ENCODE measurements at regions not wholly inside any gene's neighbourhood (a gene's known extent, or its start where the extent isn't known, plus 50 kb on each side); places are given as distances from the start of the nearest gene placed in this dataset.

GRCh38 chr14:53514197-53514596 is 361.1 kb upstream of the DDHD1 start:
- Mint-ChIP-seq H3K9me3 (no peaks in the 10 kb centered on the region), H3K4me1 (peaks cover 2% of the 10 kb centered on the region), H3K4me3 (no peak overlapping the region), H3K27ac (no peak overlapping the region), H3K27me3 (no peaks in the 10 kb centered on the region), H3K36me3 (ENCODE audit: low read depth) (no peaks in the 10 kb centered on the region)
- intact Hi-C loops (cut with micrococcal nuclease), result no loop called here
- no peak for DNase-seq

GRCh38 chr14:53510281-53510912 is 357.3 kb upstream of the DDHD1 start:
- H3K4me3 Mint-ChIP-seq, result no peak overlapping the region
- intact Hi-C loops (cut with micrococcal nuclease), result no loop called here
- no peaks in the 10 kb centered on the region for H3K27me3 Mint-ChIP-seq
- no peak for DNase-seq
- peaks cover 4% of the 10 kb centered on the region for H3K9me3 Mint-ChIP-seq
- no peak overlapping the region for H3K27ac Mint-ChIP-seq
- H3K36me3 Mint-ChIP-seq (ENCODE audit: low read depth), result no peaks in the 10 kb centered on the region
- H3K4me1 Mint-ChIP-seq, result no peaks in the 10 kb centered on the region

GRCh38 chr14:53509276-53510244 is 356.4 kb upstream of the DDHD1 start:
- no peak overlapping the region for H3K27ac Mint-ChIP-seq
- no peak overlapping the region for H3K4me3 Mint-ChIP-seq
- H3K27me3 Mint-ChIP-seq, result no peaks in the 10 kb centered on the region
- no peaks in the 10 kb centered on the region for H3K4me1 Mint-ChIP-seq
- no peak for DNase-seq
- intact Hi-C loops (cut with micrococcal nuclease), result no loop called here
- H3K9me3 Mint-ChIP-seq, result peaks cover 4% of the 10 kb centered on the region
- no peaks in the 10 kb centered on the region for H3K36me3 Mint-ChIP-seq (ENCODE audit: low read depth)

- H3K4me1 Mint-ChIP-seq, result no peaks in the 10 kb centered on the region
- H3K9me3 Mint-ChIP-seq, result peaks cover 13% of the 10 kb centered on the region
- DNase-seq, result no peak
- no peaks in the 10 kb centered on the region for H3K27me3 Mint-ChIP-seq
- no peak overlapping the region for H3K4me3 Mint-ChIP-seq
- no peaks in the 10 kb centered on the region for H3K36me3 Mint-ChIP-seq (ENCODE audit: low read depth)
- no peak overlapping the region for H3K27ac Mint-ChIP-seq
- intact Hi-C loops (cut with micrococcal nuclease), result no loop called here
These were observed 348.5 kb upstream of the DDHD1 start for GRCh38 chr14:53501361-53502211.

GRCh38 chr14:53500191-53500590 is 347.1 kb upstream of the DDHD1 start:
- intact Hi-C loops (cut with micrococcal nuclease), result no loop called here
- DNase-seq, result no peak
- H3K9me3 Mint-ChIP-seq, result peaks cover 9% of the 10 kb centered on the region
- no peaks in the 10 kb centered on the region for H3K36me3 Mint-ChIP-seq (ENCODE audit: low read depth)
- H3K27ac Mint-ChIP-seq, result no peak overlapping the region
- H3K4me3 Mint-ChIP-seq, result no peak overlapping the region
- no peaks in the 10 kb centered on the region for H3K4me1 Mint-ChIP-seq
- no peaks in the 10 kb centered on the region for H3K27me3 Mint-ChIP-seq

GRCh38 chr14:53496668-53497067 is 343.5 kb upstream of the DDHD1 start:
- no peak for DNase-seq
- Mint-ChIP-seq H3K9me3 (no peaks in the 10 kb centered on the region), H3K36me3 (ENCODE audit: low read depth) (no peaks in the 10 kb centered on the region), H3K27me3 (no peaks in the 10 kb centered on the region), H3K27ac (no peak overlapping the region), H3K4me3 (no peak overlapping the region), H3K4me1 (no peaks in the 10 kb centered on the region)
- intact Hi-C loops (cut with micrococcal nuclease), result no loop called here

GRCh38 chr14:53495846-53496343 is 342.8 kb upstream of the DDHD1 start:
- no peak overlapping the region for H3K4me3 Mint-ChIP-seq
- intact Hi-C loops (cut with micrococcal nuclease), result no loop called here
- H3K4me1 Mint-ChIP-seq, result no peaks in the 10 kb centered on the region
- H3K36me3 Mint-ChIP-seq (ENCODE audit: low read depth), result no peaks in the 10 kb centered on the region
- H3K27ac Mint-ChIP-seq, result no peak overlapping the region
- no peaks in the 10 kb centered on the region for H3K9me3 Mint-ChIP-seq
- DNase-seq, result no peak
- H3K27me3 Mint-ChIP-seq, result no peaks in the 10 kb centered on the region

- intact Hi-C loops (cut with micrococcal nuclease), result no loop called here
- Mint-ChIP-seq H3K4me3 (no peak overlapping the region), H3K36me3 (ENCODE audit: low read depth) (no peaks in the 10 kb centered on the region), H3K27me3 (no peaks in the 10 kb centered on the region), H3K9me3 (no peaks in the 10 kb centered on the region), H3K27ac (no peak overlapping the region), H3K4me1 (no peaks in the 10 kb centered on the region)
- no peak for DNase-seq
These were observed 341.5 kb upstream of the DDHD1 start for GRCh38 chr14:53494587-53494986.

GRCh38 chr14:53493860-53494259 is 340.7 kb upstream of the DDHD1 start:
- DNase-seq, result no peak
- Mint-ChIP-seq H3K4me3 (no peak overlapping the region), H3K27ac (no peak overlapping the region), H3K9me3 (no peaks in the 10 kb centered on the region), H3K27me3 (no peaks in the 10 kb centered on the region), H3K36me3 (ENCODE audit: low read depth) (no peaks in the 10 kb centered on the region), H3K4me1 (no peaks in the 10 kb centered on the region)
- intact Hi-C loops (cut with micrococcal nuclease), result no loop called here

GRCh38 chr14:53493320-53493719 is 340.2 kb upstream of the DDHD1 start:
- DNase-seq, result no peak
- H3K27ac Mint-ChIP-seq, result no peak overlapping the region
- no peak overlapping the region for H3K4me3 Mint-ChIP-seq
- intact Hi-C loops (cut with micrococcal nuclease), result no loop called here
- H3K36me3 Mint-ChIP-seq (ENCODE audit: low read depth), result no peaks in the 10 kb centered on the region
- H3K4me1 Mint-ChIP-seq, result no peaks in the 10 kb centered on the region
- no peaks in the 10 kb centered on the region for H3K27me3 Mint-ChIP-seq
- no peaks in the 10 kb centered on the region for H3K9me3 Mint-ChIP-seq

GRCh38 chr14:53491884-53492277 is 338.8 kb upstream of the DDHD1 start:
- DNase-seq, result no peak
- no peaks in the 10 kb centered on the region for H3K36me3 Mint-ChIP-seq (ENCODE audit: low read depth)
- H3K4me1 Mint-ChIP-seq, result no peaks in the 10 kb centered on the region
- no peaks in the 10 kb centered on the region for H3K9me3 Mint-ChIP-seq
- intact Hi-C loops (cut with micrococcal nuclease), result no loop called here
- H3K4me3 Mint-ChIP-seq, result no peak overlapping the region
- no peak overlapping the region for H3K27ac Mint-ChIP-seq
- H3K27me3 Mint-ChIP-seq, result peaks cover 2% of the 10 kb centered on the region

- Mint-ChIP-seq H3K4me1 (no peaks in the 10 kb centered on the region), H3K27me3 (peaks cover 2% of the 10 kb centered on the region)
- intact Hi-C loops (cut with micrococcal nuclease), result no loop called here
These were observed 338.2 kb upstream of the DDHD1 start for GRCh38 chr14:53491256-53491883.

GRCh38 chr14:53478174-53478573 is 325.1 kb upstream of the DDHD1 start:
- Mint-ChIP-seq H3K27me3 (no peaks in the 10 kb centered on the region), H3K4me1 (no peaks in the 10 kb centered on the region), H3K9me3 (peaks cover 7% of the 10 kb centered on the region), H3K27ac (no peak overlapping the region), H3K36me3 (ENCODE audit: low read depth) (no peaks in the 10 kb centered on the region), H3K4me3 (no peak overlapping the region)
- intact Hi-C loops (cut with micrococcal nuclease), result no loop called here
- no peak for DNase-seq

More at GRCh38 chr14:53491256-53491883, 338.2 kb upstream of the DDHD1 start:
- Mint-ChIP-seq H3K9me3 (no peaks in the 10 kb centered on the region), H3K4me3 (no peak overlapping the region), H3K36me3 (ENCODE audit: low read depth) (no peaks in the 10 kb centered on the region), H3K27ac (no peak overlapping the region)
- no peak for DNase-seq
